GM12878 (cell line): ENCODE measurements at regions not wholly inside any gene's neighbourhood (a gene's known extent, or its start where the extent isn't known, plus 50 kb on each side); places are given as distances from the start of the nearest gene placed in this dataset.

ENCODE experiments used
- ATAC-seq: fragments of 200-7000 bp; cut with Tn5 transposase; 3 replicates; pipeline ENCODE4 v1.9.1; 2020; ENCODE audit warnings: mild to moderate bottlenecking, moderate library complexity
- BruUV-seq: library from RNA; stranded (reverse); fragments of 400-500 nt; replicated peaks from 2 replicates; lab custom pipeline; 2021; lab: Mats Ljungman, UMichigan
- CTCF ChIA-PET: fragments of 300-600 bp; sonication (Branson Sonifier 250); formaldehyde crosslinking; extraction: SDS; loops from one replicate; lab custom pipeline; 2021; ENCODE audit warnings: inconsistent platforms; lab: Yijun Ruan, JAX
- POLR2A ChIA-PET: fragments of 350-600 bp; formaldehyde crosslinking; extraction: SDS; loops from one replicate; lab custom pipeline; 2021; ENCODE audit warnings: inconsistent platforms; lab: Charles Lee
- RAD21 ChIA-PET: fragments of 300-600 bp; sonication (Branson Sonifier 250); formaldehyde crosslinking; loops from one replicate; lab custom pipeline; 2023; ENCODE audit warnings: antibody characterized with exemption; ENCODE audit not compliant: unreplicated experiment; lab: Charles Lee
- SMC1A ChIA-PET: fragments of 300-600 bp; sonication (Branson Sonifier 250); formaldehyde crosslinking; loops from one replicate; lab custom pipeline; 2023; ENCODE audit not compliant: unreplicated experiment, uncharacterized antibody; lab: Charles Lee
- DNase-seq: peaks from one replicate; pipeline ENCODE4 v3.0.0-alpha.2; 2011; ENCODE audit warnings: low read depth, low spot score
- FAIRE-seq: peaks from 3 replicates; lab custom pipeline; 2011; peaks lifted over from hg19 to GRCh38; lab: Jason Lieb, UNC
- H2AFZ ChIP-seq: 2 replicates; pipeline ENCODE4 v1.6.0; 2011; ENCODE audit warnings: low read depth, low read length, control low read depth; ENCODE audit not compliant: control insufficient read depth
- H3K27ac ChIP-seq: 2 replicates; pipeline ENCODE4 v1.5.1; 2011; ENCODE audit warnings: control low read depth; ENCODE audit not compliant: control insufficient read depth, insufficient read depth
- H3K27me3 ChIP-seq, 2 experiments: replicated peaks in 1 of 2; 2 replicates each; pipeline versions ENCODE4 v1.6.0 to v1.6.1; 2011; ENCODE audit warnings: low read length in 1 of 2; ENCODE audit not compliant: control insufficient read depth in 2 of 2, insufficient read depth in 2 of 2
- H3K36me3 ChIP-seq, 2 experiments: 2 replicates each; pipeline ENCODE4 v1.5.1; 2011; ENCODE audit warnings: low read length in 1 of 2; ENCODE audit not compliant: control insufficient read depth in 2 of 2, insufficient read depth in 2 of 2
- H3K4me1 ChIP-seq: 2 replicates; pipeline ENCODE4 v1.6.1; 2011; ENCODE audit warnings: mild to moderate bottlenecking, low read length, moderate library complexity, mixed read lengths; ENCODE audit not compliant: control insufficient read depth, insufficient read depth
- H3K4me2 ChIP-seq: 2 replicates; pipeline ENCODE4 v1.6.0; 2011; ENCODE audit warnings: control low read depth; ENCODE audit not compliant: control insufficient read depth, insufficient read depth
- H3K4me3 ChIP-seq: fragments of 200-600 bp; sonication (generic); 2 replicates; pipeline ENCODE4 v1.5.1; 2016
- H3K79me2 ChIP-seq: 2 replicates; pipeline ENCODE4 v1.6.0; 2011; ENCODE audit warnings: low read length; ENCODE audit not compliant: control insufficient read depth, insufficient read depth
- H3K9ac ChIP-seq: 2 replicates; pipeline ENCODE4 v1.8.0; 2011; ENCODE audit warnings: low read length, control low read depth, mixed read lengths; ENCODE audit not compliant: control insufficient read depth, insufficient read depth
- H3K9me3 ChIP-seq: replicated peaks from 3 replicates; pipeline ENCODE4 v1.5.1; 2011; ENCODE audit warnings: mild to moderate bottlenecking, low read length; ENCODE audit not compliant: control insufficient read depth, insufficient read depth
- H4K20me1 ChIP-seq: 2 replicates; pipeline ENCODE4 v1.6.0; 2011; ENCODE audit not compliant: control insufficient read depth, insufficient read depth
- ATF2 ChIP-seq: IDR thresholded peaks from 2 replicates; pipeline ENCODE4 v1.6.1; 2012; ENCODE audit warnings: low read length, inconsistent platforms
- ATF3 ChIP-seq: IDR thresholded peaks from 2 replicates; pipeline ENCODE4 v1.6.1; 2011; ENCODE audit warnings: low read depth, mild to moderate bottlenecking, low read length, moderate library complexity, borderline replicate concordance; ENCODE audit errors: extremely low read depth
- BMI1 ChIP-seq: fragments of 450-650 bp; IDR thresholded peaks from 2 replicates; pipeline ENCODE4 v1.6.1; 2016; ENCODE audit warnings: mild to moderate bottlenecking, moderate library complexity, borderline replicate concordance
- BRCA1 ChIP-seq: IDR thresholded peaks from 2 replicates; pipeline ENCODE4 v1.6.1; 2011; ENCODE audit warnings: low read depth, low read length, improper control_type of control experiment
- CEBPZ ChIP-seq: fragments of 150-350 bp; IDR thresholded peaks from 2 replicates; pipeline ENCODE4 v1.6.1; 2016; ENCODE audit warnings: low read depth, low read length
- HDGF ChIP-seq: fragments of 450-650 bp; IDR thresholded peaks from 2 replicates; pipeline ENCODE4 v1.6.1; 2016; ENCODE audit warnings: antibody characterized with exemption
- JUND ChIP-seq: IDR thresholded peaks from 2 replicates; pipeline ENCODE4 v1.6.1; 2012; ENCODE audit warnings: low read depth, mild to moderate bottlenecking, low read length, improper control_type of control experiment, moderate library complexity
- KAT2A ChIP-seq: conservative IDR thresholded peaks from 2 replicates; pipeline ENCODE4 v1.6.1; 2011; ENCODE audit warnings: low read depth, low read length; ENCODE audit not compliant: control insufficient read depth
- MYC ChIP-seq: IDR thresholded peaks from 2 replicates; pipeline ENCODE4 v1.6.1; 2011; ENCODE audit warnings: mild to moderate bottlenecking, low read length, moderate library complexity, inconsistent platforms; ENCODE audit not compliant: insufficient read depth, insufficient replicate concordance, insufficient read length, severe bottlenecking
- REST ChIP-seq: IDR thresholded peaks from 2 replicates; pipeline ENCODE4 v1.6.1; 2012; ENCODE audit warnings: mild to moderate bottlenecking, low read depth, low read length
- TBL1XR1 ChIP-seq: IDR thresholded peaks from 2 replicates; pipeline ENCODE4 v1.6.1; 2012; ENCODE audit warnings: low read depth, low read length, improper control_type of control experiment
- ZNF384 ChIP-seq: IDR thresholded peaks from 2 replicates; pipeline ENCODE4 v1.6.1; 2012; ENCODE audit warnings: low read depth, mild to moderate bottlenecking, low read length, improper control_type of control experiment, borderline replicate concordance
- WGBS: methylation state at CpG from one replicate; pipeline ENCODE4 v1.1.6; 2016; ENCODE audit warnings: low lambda C conversion rate; ENCODE audit not compliant: insufficient replicate concordance, insufficient coverage; ENCODE audit errors: missing lambda C conversion rate; 5-methylcytosine and 5-hydroxymethylcytosine counted together
- in situ Hi-C: fragments of 300-500 bp; cut with MboI; formaldehyde crosslinking; loops from 9 replicates; pipeline ENCODE4 v1.14.3; 2018; ENCODE audit warnings: mixed read lengths
- intact Hi-C: fragments of 100-400 bp; cut with micrococcal nuclease; formaldehyde crosslinking; loops from one replicate; pipeline ENCODE4 v1.14.2; 2022; ENCODE audit not compliant: unreplicated experiment

GRCh38 chr4:29632199-29632598 lies 1088.0 kb upstream of the PCDH7 start:
- FAIRE-seq, result no peak
- Histone ChIP-seq H3K9me3 (no peaks in the 10 kb centered on the region), H3K27me3 (no peaks in the 10 kb centered on the region), H3K9ac (no peak overlapping the region), H3K4me1 (no peaks in the 10 kb centered on the region)
- SMC1A ChIA-PET, result no interaction called here
- POLR2A ChIA-PET, result no interaction called here
- RAD21 ChIA-PET, result no interaction called here
- no peak for DNase-seq
- TF ChIP-seq REST (no peak), JUND (no peak), HDGF (no peak), ZNF384 (no peak), TBL1XR1 (no peak), BRCA1 (no peak), ATF2 (no peak), BMI1 (no peak), MYC (no peak), KAT2A (no peak), ATF3 (no peak), CEBPZ (no peak)
- TF ChIP-seq, all 136 proteins: peak for 0
- H2AFZ ChIP-seq, result no peak overlapping the region
- no peaks in the 10 kb centered on the region for H3K79me2 ChIP-seq
- no peaks in the 10 kb centered on the region for H4K20me1 ChIP-seq
- H3K27ac ChIP-seq, result no peak overlapping the region
- CTCF ChIA-PET, result no interaction called here
- H3K36me3 ChIP-seq, result no peaks in the 10 kb centered on the region
- no peak overlapping the region for H3K4me2 ChIP-seq
- intact Hi-C loops, result no loop called here
- in situ Hi-C loops, result no loop called here
- WGBS, result 0% methylated on average over 2 of the region's 2 CpGs
- no peak for ATAC-seq
- no TSS peak for BruUV-seq
- no peak overlapping the region for H3K4me3 ChIP-seq
